ENCODE measurements at regions not wholly inside any gene's neighbourhood (a gene's known extent, or its start where the extent isn't known, plus 50 kb on each side); places are given as distances from the start of the nearest gene placed in this dataset.

DNA sequence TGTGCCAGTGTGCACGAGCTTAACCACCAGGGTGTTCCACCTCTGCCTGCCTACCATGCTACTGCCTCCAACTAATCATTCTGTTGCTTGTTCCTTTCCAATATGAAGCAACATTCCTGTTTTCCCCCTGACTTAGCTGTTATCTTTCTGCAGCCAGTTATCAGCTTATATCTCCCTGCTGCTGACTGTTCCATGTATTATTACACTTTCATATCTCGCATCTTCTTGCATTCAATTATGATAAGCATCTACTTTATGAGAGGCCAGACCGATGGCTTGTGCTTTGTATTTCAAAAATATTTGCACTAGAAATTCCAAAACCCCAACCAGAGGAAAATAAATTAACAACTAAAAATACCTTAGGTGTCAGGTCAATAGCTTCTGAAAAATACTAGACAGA, 394.0 kb upstream of the BRINP1 start:
- Mint-ChIP-seq H3K4me3 (no peak overlapping the region), H3K4me1 (peaks cover 19% of the 10 kb centered on the region), H3K27me3 (peaks cover 9% of the 10 kb centered on the region), H3K27ac (no peak overlapping the region), H3K9me3 (ENCODE audit: insufficient read depth) (peaks cover 2% of the 10 kb centered on the region)
- POLR2A ChIA-PET = no interaction called here
- H3K79me2 ChIP-seq (ENCODE audit: control insufficient read depth, insufficient read depth, low read length) = no peaks in the 10 kb centered on the region
- H3K4me3 ChIP-seq (ENCODE audit: control extremely low read depth in 1 of 5, extremely low read depth in 1 of 5, insufficient read depth in 1 of 5, low read depth in 2 of 5, low read length in 4 of 5) = no peak overlapping the region
- H3K9me3 ChIP-seq (ENCODE audit: control extremely low read depth in 1 of 3, control insufficient read depth in 2 of 3, insufficient read depth in 1 of 3, low read length in 2 of 3) = no peaks in the 10 kb centered on the region
- peaks cover 11 to 16% of the 10 kb centered on the region in 2 donors for H3K4me1 ChIP-seq (ENCODE audit: control insufficient read depth in 2 of 2, insufficient read depth in 2 of 2, low read length in 2 of 2)
- intact Hi-C loops (cut with micrococcal nuclease) = no loop called here
- CTCF ChIA-PET = no interaction called here
- ATAC-seq (ENCODE audit: low read depth) (no peak), DNase-seq (no peak)
- peaks cover 0 to 2% (median under 1%) of the 10 kb centered on the region in 4 experiments for H3K27me3 ChIP-seq (replicated peaks in 1 of 4; ENCODE audit: control extremely low read depth in 1 of 4, control insufficient read depth in 3 of 4, insufficient read depth in 4 of 4, low read length in 3 of 4)
- no peak overlapping the region for H2AFZ ChIP-seq (ENCODE audit: insufficient read depth, low read depth, low read length, poor library complexity, severe bottlenecking)
- TF ChIP-seq, protein P1, sequence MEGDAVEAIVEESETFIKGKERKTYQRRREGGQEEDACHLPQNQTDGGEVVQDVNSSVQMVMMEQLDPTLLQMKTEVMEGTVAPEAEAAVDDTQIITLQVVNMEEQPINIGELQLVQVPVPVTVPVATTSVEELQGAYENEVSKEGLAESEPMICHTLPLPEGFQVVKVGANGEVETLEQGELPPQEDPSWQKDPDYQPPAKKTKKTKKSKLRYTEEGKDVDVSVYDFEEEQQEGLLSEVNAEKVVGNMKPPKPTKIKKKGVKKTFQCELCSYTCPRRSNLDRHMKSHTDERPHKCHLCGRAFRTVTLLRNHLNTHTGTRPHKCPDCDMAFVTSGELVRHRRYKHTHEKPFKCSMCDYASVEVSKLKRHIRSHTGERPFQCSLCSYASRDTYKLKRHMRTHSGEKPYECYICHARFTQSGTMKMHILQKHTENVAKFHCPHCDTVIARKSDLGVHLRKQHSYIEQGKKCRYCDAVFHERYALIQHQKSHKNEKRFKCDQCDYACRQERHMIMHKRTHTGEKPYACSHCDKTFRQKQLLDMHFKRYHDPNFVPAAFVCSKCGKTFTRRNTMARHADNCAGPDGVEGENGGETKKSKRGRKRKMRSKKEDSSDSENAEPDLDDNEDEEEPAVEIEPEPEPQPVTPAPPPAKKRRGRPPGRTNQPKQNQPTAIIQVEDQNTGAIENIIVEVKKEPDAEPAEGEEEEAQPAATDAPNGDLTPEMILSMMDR (IDR thresholded peaks at IDR 0.05) = no peak
- H3K9ac ChIP-seq (ENCODE audit: low read length) = no peak overlapping the region
- H3K36me3 ChIP-seq (replicated peaks in 1 of 2; ENCODE audit: control extremely low read depth in 1 of 2, control insufficient read depth in 1 of 2, extremely low read depth in 1 of 2, insufficient read depth in 2 of 2, low read length in 1 of 2) = no peaks in the 10 kb centered on the region
- no peaks in the 10 kb centered on the region for H4K20me1 ChIP-seq (ENCODE audit: control insufficient read depth, insufficient read depth, low read length, poor library complexity, severe bottlenecking)
- no peak overlapping the region for H3K4me2 ChIP-seq (replicated peaks; ENCODE audit: low read depth, low read length, poor library complexity, severe bottlenecking)
- H3K27ac ChIP-seq (ENCODE audit: low read length in 2 of 2) = no peak overlapping the region
- WGBS (ENCODE audit: insufficient coverage) = 75% methylated on average over 1 of the region's 3 CpGs

DNA sequence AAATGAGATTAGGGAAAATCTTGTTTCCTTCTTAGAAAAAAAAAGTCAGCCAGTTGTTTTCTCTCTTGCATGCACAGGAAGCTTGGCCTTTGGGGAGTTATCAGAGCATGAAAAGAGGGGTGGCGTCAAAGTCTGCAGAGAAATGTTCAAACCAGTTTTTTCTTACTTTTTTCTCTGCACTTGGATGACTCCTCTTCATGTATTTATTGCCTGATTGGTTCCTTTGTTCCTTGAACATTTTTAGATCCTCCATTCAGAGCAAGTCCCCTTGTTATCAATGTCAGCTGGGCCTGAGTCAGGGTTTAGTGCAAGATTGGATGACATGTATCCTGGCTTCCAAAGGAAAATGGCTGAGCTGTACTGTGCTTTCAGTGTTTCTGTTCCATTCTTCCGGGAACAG, 392.6 kb upstream of the BRINP1 start:
- WGBS (ENCODE audit: insufficient coverage) = 100% methylated on average over 1 of the region's 2 CpGs
- H3K9me3 ChIP-seq (ENCODE audit: control extremely low read depth in 1 of 3, control insufficient read depth in 2 of 3, insufficient read depth in 1 of 3, low read length in 2 of 3) = no peaks in the 10 kb centered on the region
- H3K4me1 ChIP-seq (ENCODE audit: control insufficient read depth in 2 of 2, insufficient read depth in 2 of 2, low read length in 2 of 2) = peaks cover 11 to 16% of the 10 kb centered on the region in 2 donors
- TF ChIP-seq EZH2 (IDR thresholded peaks at IDR 0.05; ENCODE audit: borderline replicate concordance, insufficient read depth, low read depth, low read length, poor library complexity, severe bottlenecking) = no peak
- TF ChIP-seq, protein P1 (IDR thresholded peaks at IDR 0.05) = no peak
- H3K9ac ChIP-seq (ENCODE audit: low read length) = no peak overlapping the region
- peaks cover 0 to 4% (median 3%) of the 10 kb centered on the region in 4 experiments for H3K27me3 ChIP-seq (replicated peaks in 1 of 4; ENCODE audit: control extremely low read depth in 1 of 4, control insufficient read depth in 3 of 4, insufficient read depth in 4 of 4, low read length in 3 of 4)
- peak; percentile 12 for DNase-seq
- Mint-ChIP-seq H3K4me1 (peaks cover 19% of the 10 kb centered on the region), H3K27me3 (peaks cover 21% of the 10 kb centered on the region), H3K4me3 (peak overlapping the region; percentile 63), H3K27ac (peak overlapping the region; percentile 69), H3K9me3 (ENCODE audit: insufficient read depth) (peaks cover 2% of the 10 kb centered on the region)
- H2AFZ ChIP-seq (ENCODE audit: insufficient read depth, low read depth, low read length, poor library complexity, severe bottlenecking) = no peak overlapping the region
- H3K4me2 ChIP-seq (replicated peaks; ENCODE audit: low read depth, low read length, poor library complexity, severe bottlenecking) = peak overlapping the region; percentile 27
- no peaks in the 10 kb centered on the region for H4K20me1 ChIP-seq (ENCODE audit: control insufficient read depth, insufficient read depth, low read length, poor library complexity, severe bottlenecking)
- ATAC-seq (ENCODE audit: low read depth) = peak; percentile 69
- H3K36me3 ChIP-seq (replicated peaks in 1 of 2; ENCODE audit: control extremely low read depth in 1 of 2, control insufficient read depth in 1 of 2, extremely low read depth in 1 of 2, insufficient read depth in 2 of 2, low read length in 1 of 2) = no peaks in the 10 kb centered on the region
- H3K4me3 ChIP-seq (ENCODE audit: control extremely low read depth in 1 of 5, extremely low read depth in 1 of 5, insufficient read depth in 1 of 5, low read depth in 2 of 5, low read length in 4 of 5) = no peak overlapping the region
- ChIA-PET POLR2A (no interaction called here), CTCF (no interaction called here)
- intact Hi-C loops (cut with micrococcal nuclease) = no loop called here
- no peaks in the 10 kb centered on the region for H3K79me2 ChIP-seq (ENCODE audit: control insufficient read depth, insufficient read depth, low read length)
- no peak overlapping the region for H3K27ac ChIP-seq (ENCODE audit: low read length in 2 of 2)
